Brain microvascular endothelial cell (primary cell): ENCODE measurements at regions not wholly inside any gene's neighbourhood (a gene's known extent, or its start where the extent isn't known, plus 50 kb on each side); places are given as distances from the start of the nearest gene placed in this dataset.

ENCODE experiments used
- DNase-seq: peaks from one replicate; pipeline ENCODE4 v3.0.0-alpha.2; 2020
- H3K27ac ChIP-seq: fragments of 250-450 bp; sonication (Bioruptor Pico); 2 replicates; pipeline ENCODE4 v1.5.1; 2020; ENCODE audit warnings: mild to moderate bottlenecking, moderate library complexity
- H3K27me3 ChIP-seq: fragments of 250-450 bp; sonication (Bioruptor Pico); replicated peaks from 2 replicates; pipeline ENCODE4 v1.5.1; 2020; ENCODE audit warnings: mild to moderate bottlenecking
- H3K36me3 ChIP-seq: fragments of 250-450 bp; sonication (Bioruptor Pico); replicated peaks from 2 replicates; pipeline ENCODE4 v1.5.1; 2020; ENCODE audit warnings: mild to moderate bottlenecking
- H3K4me3 ChIP-seq: 2 replicates; pipeline ENCODE4 v1.5.1; 2011; ENCODE audit warnings: low read depth, mild to moderate bottlenecking, control low read depth, low read length, moderate library complexity
- in situ Hi-C: cut with HindIII; loops from 2 replicates; pipeline ENCODE4 v1.10.0; 2017; ENCODE audit warnings: low sequenced_read_pairs, low pct_ligation_motif_present
- TF ChIP-seq, protein P1 (sequence below): IDR thresholded peaks from 2 replicates; pipeline ENCODE4 v1.5.1; 2011; ENCODE audit warnings: low read depth, mild to moderate bottlenecking, moderate library complexity, low read length, control low read depth, inconsistent platforms; ENCODE audit errors: missing control alignments

DNA sequence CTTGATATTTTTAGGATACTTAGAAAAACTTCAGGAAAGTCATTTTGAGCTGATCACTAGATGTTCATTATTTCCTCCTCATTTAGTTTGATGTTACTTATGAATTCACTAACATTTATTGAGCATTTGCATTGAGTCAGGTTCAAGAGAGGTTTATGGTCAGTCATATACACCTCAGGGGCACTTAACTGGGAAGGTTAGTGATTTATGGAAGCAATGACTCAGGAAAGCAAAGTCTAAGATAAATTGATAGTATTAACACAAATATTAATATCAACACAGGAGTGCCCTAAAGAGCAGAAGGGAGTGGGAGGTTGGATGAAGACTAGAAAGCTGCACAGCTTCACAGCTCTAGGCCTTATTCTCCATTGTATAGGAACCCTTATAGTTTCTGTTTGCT lies 177.0 kb upstream of the TNFAIP3 start:
- Histone ChIP-seq H3K27me3 (no peaks in the 10 kb centered on the region), H3K27ac (no peak overlapping the region), H3K4me3 (no peak overlapping the region), H3K36me3 (no peaks in the 10 kb centered on the region)
- TF ChIP-seq, protein P1, sequence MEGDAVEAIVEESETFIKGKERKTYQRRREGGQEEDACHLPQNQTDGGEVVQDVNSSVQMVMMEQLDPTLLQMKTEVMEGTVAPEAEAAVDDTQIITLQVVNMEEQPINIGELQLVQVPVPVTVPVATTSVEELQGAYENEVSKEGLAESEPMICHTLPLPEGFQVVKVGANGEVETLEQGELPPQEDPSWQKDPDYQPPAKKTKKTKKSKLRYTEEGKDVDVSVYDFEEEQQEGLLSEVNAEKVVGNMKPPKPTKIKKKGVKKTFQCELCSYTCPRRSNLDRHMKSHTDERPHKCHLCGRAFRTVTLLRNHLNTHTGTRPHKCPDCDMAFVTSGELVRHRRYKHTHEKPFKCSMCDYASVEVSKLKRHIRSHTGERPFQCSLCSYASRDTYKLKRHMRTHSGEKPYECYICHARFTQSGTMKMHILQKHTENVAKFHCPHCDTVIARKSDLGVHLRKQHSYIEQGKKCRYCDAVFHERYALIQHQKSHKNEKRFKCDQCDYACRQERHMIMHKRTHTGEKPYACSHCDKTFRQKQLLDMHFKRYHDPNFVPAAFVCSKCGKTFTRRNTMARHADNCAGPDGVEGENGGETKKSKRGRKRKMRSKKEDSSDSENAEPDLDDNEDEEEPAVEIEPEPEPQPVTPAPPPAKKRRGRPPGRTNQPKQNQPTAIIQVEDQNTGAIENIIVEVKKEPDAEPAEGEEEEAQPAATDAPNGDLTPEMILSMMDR: no peak
- in situ Hi-C loops: no loop called here
- DNase-seq: no peak

DNA sequence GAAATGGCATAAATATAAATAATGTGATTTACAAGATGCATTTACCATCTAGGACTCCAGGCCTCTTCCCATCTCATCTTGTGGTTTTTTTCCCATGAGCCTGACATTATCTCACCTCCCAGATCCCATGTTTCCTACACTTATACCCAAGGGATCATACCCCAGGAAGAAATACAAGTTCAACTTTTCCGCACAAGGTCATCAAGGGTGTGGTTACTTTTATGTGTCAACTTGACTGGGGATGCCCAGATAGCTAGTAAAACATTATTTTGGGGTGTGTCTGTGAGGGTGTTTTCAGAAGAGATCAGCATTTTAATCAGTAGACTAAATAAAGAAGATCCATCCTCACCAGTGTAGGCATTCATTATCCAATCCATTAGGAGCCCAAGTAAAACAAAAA lies 176.3 kb upstream of the TNFAIP3 start:
- in situ Hi-C loops: no loop called here
- no peaks in the 10 kb centered on the region for H3K27me3 ChIP-seq
- DNase-seq: no peak
- no peaks in the 10 kb centered on the region for H3K36me3 ChIP-seq
- no peak overlapping the region for H3K4me3 ChIP-seq
- H3K27ac ChIP-seq: no peak overlapping the region
- TF ChIP-seq, protein P1: no peak

DNA sequence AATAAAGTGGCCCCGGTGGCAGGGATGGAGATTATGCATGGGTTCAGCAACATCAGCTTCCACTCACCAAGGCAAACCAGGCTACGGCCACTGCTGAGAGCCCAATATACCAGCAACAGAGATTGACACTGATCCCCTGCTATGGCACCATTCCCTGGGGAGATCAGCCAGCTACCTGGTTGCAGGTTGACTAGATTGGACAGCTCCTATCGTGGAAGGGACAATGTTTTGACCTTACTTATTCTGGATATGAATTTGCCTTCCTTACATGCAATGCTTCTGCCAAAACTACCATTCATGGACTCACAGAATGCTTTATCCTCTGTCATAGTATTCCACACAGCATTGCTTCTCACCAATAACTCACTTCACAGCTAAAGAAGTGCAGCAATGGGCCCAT lies 174.8 kb upstream of the TNFAIP3 start:
- TF ChIP-seq, protein P1: no peak
- H3K36me3 ChIP-seq: no peaks in the 10 kb centered on the region
- in situ Hi-C loops: no loop called here
- no peak overlapping the region for H3K27ac ChIP-seq
- no peaks in the 10 kb centered on the region for H3K27me3 ChIP-seq
- no peak for DNase-seq
- no peak overlapping the region for H3K4me3 ChIP-seq

GRCh38 chr6:137692806-137693205 lies 174.3 kb upstream of the TNFAIP3 start:
- H3K27me3 ChIP-seq: no peaks in the 10 kb centered on the region
- H3K4me3 ChIP-seq: no peak overlapping the region
- H3K27ac ChIP-seq: no peak overlapping the region
- DNase-seq: peak; percentile 25
- H3K36me3 ChIP-seq: no peaks in the 10 kb centered on the region
- TF ChIP-seq, protein P1: no peak
- in situ Hi-C loops: no loop called here

- Histone ChIP-seq H3K4me3 (no peak overlapping the region), H3K36me3 (no peaks in the 10 kb centered on the region), H3K27ac (no peak overlapping the region), H3K27me3 (no peaks in the 10 kb centered on the region)
- in situ Hi-C loops: no loop called here
- TF ChIP-seq, protein P1: no peak
- no peak for DNase-seq
Measured at GRCh38 chr6:137693711-137694110, 173.3 kb upstream of the TNFAIP3 start.

DNA sequence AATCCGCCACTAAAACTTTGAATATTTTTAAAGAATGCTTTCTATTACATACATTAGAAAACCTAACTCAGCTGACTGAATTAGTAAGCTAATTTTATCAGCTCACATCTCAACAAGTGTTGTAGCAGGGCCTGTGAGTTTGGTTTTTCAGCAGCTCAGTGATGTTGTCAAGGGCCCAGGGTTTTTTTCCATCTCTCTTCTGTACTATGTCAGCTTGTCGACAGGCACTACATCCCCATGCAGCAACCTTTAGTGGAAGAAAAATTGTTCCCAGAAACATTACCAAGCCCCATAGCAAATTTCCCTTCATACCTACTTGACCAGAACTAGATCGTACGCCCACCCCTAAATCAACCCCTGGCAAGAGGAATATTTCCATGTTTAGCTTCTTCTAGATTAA lies 170.3 kb upstream of the TNFAIP3 start:
- no peak for DNase-seq
- TF ChIP-seq, protein P1: no peak
- no peaks in the 10 kb centered on the region for H3K27me3 ChIP-seq
- in situ Hi-C loops: no loop called here
- H3K4me3 ChIP-seq: no peak overlapping the region
- H3K36me3 ChIP-seq: no peaks in the 10 kb centered on the region
- H3K27ac ChIP-seq: no peak overlapping the region
